ENCODE measurements at regions not wholly inside any gene's neighbourhood (a gene's known extent, or its start where the extent isn't known, plus 50 kb on each side); places are given as distances from the start of the nearest gene placed in this dataset.

DNA sequence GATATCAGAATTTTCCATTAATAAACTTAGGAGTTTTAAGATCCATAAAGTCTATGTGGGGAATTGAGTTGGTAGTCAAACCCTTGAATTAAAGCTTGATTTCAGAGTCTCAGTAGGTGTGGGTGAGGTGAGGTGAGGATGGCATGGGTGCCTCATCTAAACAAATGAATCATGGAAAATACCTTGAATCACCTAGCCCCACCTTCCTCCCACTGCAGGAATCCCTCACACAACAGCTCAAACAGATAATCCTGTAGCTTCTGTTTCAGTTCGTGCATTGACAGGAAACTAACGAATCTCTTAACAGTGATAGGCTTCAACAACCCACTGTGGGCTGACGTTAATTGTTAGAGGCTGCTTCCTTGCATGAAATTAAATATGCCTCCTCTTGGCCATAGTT lies 185.0 kb downstream of the SREK1 start:
- TF ChIP-seq, protein P1, sequence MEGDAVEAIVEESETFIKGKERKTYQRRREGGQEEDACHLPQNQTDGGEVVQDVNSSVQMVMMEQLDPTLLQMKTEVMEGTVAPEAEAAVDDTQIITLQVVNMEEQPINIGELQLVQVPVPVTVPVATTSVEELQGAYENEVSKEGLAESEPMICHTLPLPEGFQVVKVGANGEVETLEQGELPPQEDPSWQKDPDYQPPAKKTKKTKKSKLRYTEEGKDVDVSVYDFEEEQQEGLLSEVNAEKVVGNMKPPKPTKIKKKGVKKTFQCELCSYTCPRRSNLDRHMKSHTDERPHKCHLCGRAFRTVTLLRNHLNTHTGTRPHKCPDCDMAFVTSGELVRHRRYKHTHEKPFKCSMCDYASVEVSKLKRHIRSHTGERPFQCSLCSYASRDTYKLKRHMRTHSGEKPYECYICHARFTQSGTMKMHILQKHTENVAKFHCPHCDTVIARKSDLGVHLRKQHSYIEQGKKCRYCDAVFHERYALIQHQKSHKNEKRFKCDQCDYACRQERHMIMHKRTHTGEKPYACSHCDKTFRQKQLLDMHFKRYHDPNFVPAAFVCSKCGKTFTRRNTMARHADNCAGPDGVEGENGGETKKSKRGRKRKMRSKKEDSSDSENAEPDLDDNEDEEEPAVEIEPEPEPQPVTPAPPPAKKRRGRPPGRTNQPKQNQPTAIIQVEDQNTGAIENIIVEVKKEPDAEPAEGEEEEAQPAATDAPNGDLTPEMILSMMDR (IDR thresholded peaks at IDR 0.05; ENCODE audit: low read depth, low read length, missing control alignments): no peak
- in situ Hi-C loops (cut with HindIII; ENCODE audit: low sequenced_read_pairs): no loop called here
- no peak for DNase-seq (ENCODE audit: low read depth)
- no peak overlapping the region for H3K4me3 ChIP-seq (ENCODE audit: low read depth, low read length)

DNA sequence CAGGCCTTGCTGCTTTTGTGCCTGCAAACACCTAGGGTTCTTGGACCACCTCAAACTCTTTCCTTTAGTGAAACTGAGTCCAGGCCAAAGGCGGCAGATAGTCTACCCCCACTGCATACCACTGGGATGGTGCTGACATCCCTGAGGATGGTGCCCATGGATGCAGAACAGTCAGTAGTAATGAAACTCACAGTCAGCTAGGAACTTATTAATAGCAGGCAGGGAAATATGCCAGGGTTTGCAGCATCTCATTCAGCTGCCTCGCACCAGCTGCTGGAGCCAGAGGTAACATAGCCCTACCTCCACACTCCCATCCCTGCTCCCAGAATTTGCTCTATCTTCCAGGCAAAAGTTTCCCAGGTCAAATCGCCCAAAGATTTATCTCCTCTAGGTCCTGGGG lies 189.1 kb downstream of the SREK1 start:
- no peak overlapping the region for H3K4me3 ChIP-seq (ENCODE audit: low read depth, low read length)
- DNase-seq (ENCODE audit: low read depth): no peak
- TF ChIP-seq, protein P1 (IDR thresholded peaks at IDR 0.05; ENCODE audit: low read depth, low read length, missing control alignments): no peak
- in situ Hi-C loops (cut with HindIII; ENCODE audit: low sequenced_read_pairs): no loop called here

DNA sequence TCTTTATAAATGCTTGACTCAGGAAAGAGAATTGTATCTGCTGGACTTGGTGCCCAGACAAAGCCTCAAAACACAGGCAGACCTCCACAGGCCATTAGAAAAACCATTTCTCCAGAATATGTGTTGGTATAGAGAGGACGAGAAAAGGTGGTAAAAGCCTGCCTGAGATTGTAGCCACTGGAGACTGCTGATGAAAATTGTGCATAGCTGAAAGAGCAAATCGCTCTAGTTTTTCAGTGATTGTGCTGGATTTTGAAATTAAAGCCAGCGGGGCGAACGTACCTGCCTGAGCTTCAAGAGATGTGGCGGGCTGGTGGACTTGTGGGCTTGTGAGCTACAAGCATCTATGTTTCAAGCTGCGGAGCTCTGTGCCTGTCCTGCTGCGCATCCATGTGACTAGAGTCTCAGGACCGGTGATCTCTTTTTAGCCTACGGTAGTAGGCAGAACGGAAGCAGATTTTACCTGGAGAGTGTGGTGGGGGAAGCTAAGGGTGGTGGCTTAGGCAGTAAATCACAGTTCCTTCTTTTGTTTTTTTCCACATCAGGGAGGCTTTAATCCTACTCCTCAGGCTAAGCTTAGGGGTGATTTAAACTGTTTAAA lies 193.6 kb downstream of the SREK1 start:
- no peak for DNase-seq (ENCODE audit: low read depth)
- in situ Hi-C loops (cut with HindIII; ENCODE audit: low sequenced_read_pairs): no loop called here
- no peak overlapping the region for H3K4me3 ChIP-seq (ENCODE audit: low read depth, low read length)
- TF ChIP-seq, protein P1 (IDR thresholded peaks at IDR 0.05; ENCODE audit: low read depth, low read length, missing control alignments): no peak

DNA sequence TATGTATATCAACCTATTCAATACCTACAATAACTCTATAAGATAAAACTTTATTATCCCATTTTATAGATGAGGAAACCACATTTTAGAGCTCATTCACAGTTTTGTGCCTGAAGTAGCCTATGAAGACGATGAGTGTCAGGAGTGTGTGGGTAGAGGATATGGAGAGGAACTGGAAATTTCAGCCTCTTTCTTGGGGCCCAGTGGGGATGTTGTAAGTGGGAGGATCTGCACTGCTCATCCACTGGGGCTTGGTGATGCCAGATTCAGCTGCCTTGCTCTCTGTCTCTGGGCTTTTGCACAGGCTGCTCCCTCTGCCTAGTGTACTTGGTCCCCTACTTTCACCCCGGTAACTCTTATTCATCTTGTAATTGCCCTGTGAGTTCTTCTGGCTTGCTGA lies 194.7 kb downstream of the SREK1 start:
- DNase-seq (ENCODE audit: low read depth): no peak
- no peak overlapping the region for H3K4me3 ChIP-seq (ENCODE audit: low read depth, low read length)
- TF ChIP-seq, protein P1 (IDR thresholded peaks at IDR 0.05; ENCODE audit: low read depth, low read length, missing control alignments): no peak
- in situ Hi-C loops (cut with HindIII; ENCODE audit: low sequenced_read_pairs): no loop called here

DNA sequence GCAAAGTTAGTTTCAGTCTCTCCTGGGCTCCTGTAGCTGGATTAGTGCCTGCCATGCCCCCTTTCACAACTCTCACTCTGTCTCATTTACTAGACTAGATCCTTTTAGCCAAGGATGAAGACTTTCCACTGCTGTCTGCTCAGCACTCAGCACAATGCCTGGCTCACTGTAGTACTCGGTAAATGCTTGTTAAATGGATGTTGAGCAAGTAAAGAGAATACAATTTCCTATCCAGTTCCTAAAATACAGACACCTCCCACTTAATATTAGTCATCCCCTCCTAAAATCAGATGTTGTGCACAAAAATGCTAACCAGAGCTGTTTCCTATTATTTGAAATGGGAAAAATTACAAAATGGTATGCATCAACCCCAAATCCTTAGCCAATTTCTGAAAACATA lies 195.8 kb downstream of the SREK1 start:
- TF ChIP-seq, protein P1 (IDR thresholded peaks at IDR 0.05; ENCODE audit: low read depth, low read length, missing control alignments): no peak
- no peak for DNase-seq (ENCODE audit: low read depth)
- in situ Hi-C loops (cut with HindIII; ENCODE audit: low sequenced_read_pairs): no loop called here
- H3K4me3 ChIP-seq (ENCODE audit: low read depth, low read length): no peak overlapping the region

DNA sequence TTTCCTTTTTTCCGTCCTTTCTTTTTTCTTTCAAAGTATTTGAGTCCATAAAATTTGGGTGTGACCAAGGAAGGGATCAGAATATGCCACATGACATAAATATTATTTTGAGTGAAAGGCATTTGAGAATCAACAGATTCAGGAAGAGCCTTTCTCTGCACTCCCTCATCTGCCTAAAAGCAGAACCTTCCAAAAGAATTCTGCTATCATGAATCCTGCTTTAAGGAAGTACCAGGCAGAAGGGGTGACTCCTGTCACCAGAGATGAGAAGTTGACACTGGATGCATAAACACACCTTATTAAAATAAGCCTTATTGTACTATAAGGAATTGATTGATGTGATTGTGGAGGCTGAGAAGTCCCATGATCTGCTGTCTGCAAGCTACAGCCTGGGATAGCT lies 196.7 kb downstream of the SREK1 start:
- H3K4me3 ChIP-seq (ENCODE audit: low read depth, low read length): no peak overlapping the region
- in situ Hi-C loops (cut with HindIII; ENCODE audit: low sequenced_read_pairs): no loop called here
- no peak for DNase-seq (ENCODE audit: low read depth)
- TF ChIP-seq, protein P1 (IDR thresholded peaks at IDR 0.05; ENCODE audit: low read depth, low read length, missing control alignments): no peak
